Testis (tissue), 2 donors: ENCODE measurements at regions not wholly inside any gene's neighbourhood (a gene's known extent, or its start where the extent isn't known, plus 50 kb on each side); places are given as distances from the start of the nearest gene placed in this dataset.
"Not testable (repeated sequence)": the region's sequence is repeated elsewhere in the genome, so short reads cannot be mapped to it uniquely, and the experiment has no call there.

Source experiments
- DNase-seq: peaks from one replicate; pipeline ENCODE4 v3.0.0-alpha.2; 2019
- H3K27ac ChIP-seq, 2 donors: fragments of 200-600 bp; sonication (generic); one replicate each; pipeline ENCODE4 v1.5.1; 2019
- H3K27me3 ChIP-seq: fragments of 200-600 bp; sonication (generic); one replicate; pipeline ENCODE4 v1.5.1; 2019
- H3K36me3 ChIP-seq: fragments of 200-600 bp; sonication (generic); one replicate; pipeline ENCODE4 v1.5.1; 2017; ENCODE audit warnings: low read depth; ENCODE audit errors: missing control alignments
- H3K4me1 ChIP-seq: fragments of 200-600 bp; sonication (generic); one replicate; pipeline ENCODE4 v1.5.1; 2019
- H3K4me3 ChIP-seq, 2 donors: fragments of 200-600 bp; sonication (generic); one replicate each; pipeline ENCODE4 v1.5.1; 2017 to 2019
- H3K9me3 ChIP-seq: fragments of 200-600 bp; sonication (generic); one replicate; pipeline ENCODE4 v1.5.1; 2017
- CTCF ChIP-seq, 3 experiments: fragments of 450-650 bp in 2 of 3; fragments of 200-600 bp in 1 of 3; sonication (generic) in 1 of 3; IDR thresholded peaks; one replicate each; pipeline ENCODE4 v1.5.1; 2016 to 2019; ENCODE audit warnings: antibody characterized with exemption in 3 of 3, mild to moderate bottlenecking in 2 of 3, moderate library complexity in 1 of 3
- POLR2A ChIP-seq: fragments of 450-650 bp; IDR thresholded peaks from one replicate; pipeline ENCODE4 v1.6.1; 2017; ENCODE audit warnings: antibody characterized with exemption, mild to moderate bottlenecking, moderate library complexity
- WGBS, 2 donors: methylation state at CpG; one replicate each; pipeline ENCODE4 v1.1.5; 2018; 5-methylcytosine and 5-hydroxymethylcytosine counted together
- intact Hi-C: fragments of 100-400 bp; cut with DNase I; formaldehyde crosslinking; loops from one replicate; pipeline ENCODE4 v1.15.1; 2023; ENCODE audit warnings: low total_unique reads

- H3K4me1 ChIP-seq, result no peaks in the 10 kb centered on the region
- TF ChIP-seq CTCF (IDR thresholded peaks at IDR 0.05) (no peak), POLR2A (no peak)
- intact Hi-C loops, result no loop called here
- H3K9me3 ChIP-seq, result no peaks in the 10 kb centered on the region
- no peak overlapping the region for H3K27ac ChIP-seq
- 80 to 93% methylated on average over 3 of the region's 3 CpGs for WGBS, 2 donors
- H3K36me3 ChIP-seq, result no peaks in the 10 kb centered on the region
- no peaks in the 10 kb centered on the region for H3K27me3 ChIP-seq
- H3K4me3 ChIP-seq, result no peak overlapping the region
- DNase-seq, result no peak
Measured at GRCh38 chr2:113357071-113357470, 78.3 kb upstream of the PAX8 start.

GRCh38 chr2:113356284-113356683, 77.6 kb upstream of the PAX8 start:
- H3K4me3 ChIP-seq, DNase-seq, H3K9me3 ChIP-seq, H3K36me3 ChIP-seq, H3K27ac ChIP-seq, H3K27me3 ChIP-seq, intact Hi-C loops, H3K4me1 ChIP-seq: not testable (repeated sequence)
- WGBS, 2 donors, result 89 to 98% methylated on average over 5 of the region's 5 CpGs

DNA sequence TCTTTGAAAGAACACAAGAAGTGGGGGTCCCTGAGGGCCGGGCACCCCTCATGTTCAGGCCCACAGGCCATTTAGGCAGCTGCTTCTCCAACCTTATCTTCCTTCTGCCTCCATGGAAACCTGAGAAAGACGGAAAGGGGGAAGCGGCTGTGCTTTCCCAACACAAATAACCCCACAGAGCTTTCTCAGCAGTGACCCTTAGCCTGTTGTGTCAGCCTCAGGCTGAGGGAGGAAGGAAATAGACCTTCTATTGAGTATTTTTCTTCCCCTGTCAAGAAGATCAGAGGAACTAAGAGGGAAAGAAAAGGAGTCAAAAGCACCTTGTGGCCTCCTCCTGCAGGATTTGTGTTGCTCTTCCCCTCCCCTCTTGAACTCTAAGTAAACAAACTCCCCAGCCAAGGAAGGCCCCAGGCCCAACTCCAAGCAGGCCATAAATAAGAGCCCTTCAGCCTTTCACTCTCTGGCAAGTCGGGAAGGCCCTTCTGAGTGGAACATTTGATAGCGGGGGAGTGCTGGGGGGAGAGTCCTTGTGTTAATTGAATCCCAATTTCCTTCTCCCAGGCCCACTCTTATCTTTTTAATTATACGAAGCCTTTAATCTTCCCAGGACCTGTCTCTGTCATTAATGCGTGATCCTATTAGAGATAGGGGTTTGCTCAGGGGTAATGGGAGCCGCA, 76.8 kb upstream of the PAX8 start:
- intact Hi-C loops, H3K9me3 ChIP-seq, H3K36me3 ChIP-seq, DNase-seq, H3K4me1 ChIP-seq, H3K4me3 ChIP-seq, H3K27ac ChIP-seq, H3K27me3 ChIP-seq: not testable (repeated sequence)
- 78 to 81% methylated on average over 8 of the region's 8 CpGs for WGBS, 2 donors

DNA sequence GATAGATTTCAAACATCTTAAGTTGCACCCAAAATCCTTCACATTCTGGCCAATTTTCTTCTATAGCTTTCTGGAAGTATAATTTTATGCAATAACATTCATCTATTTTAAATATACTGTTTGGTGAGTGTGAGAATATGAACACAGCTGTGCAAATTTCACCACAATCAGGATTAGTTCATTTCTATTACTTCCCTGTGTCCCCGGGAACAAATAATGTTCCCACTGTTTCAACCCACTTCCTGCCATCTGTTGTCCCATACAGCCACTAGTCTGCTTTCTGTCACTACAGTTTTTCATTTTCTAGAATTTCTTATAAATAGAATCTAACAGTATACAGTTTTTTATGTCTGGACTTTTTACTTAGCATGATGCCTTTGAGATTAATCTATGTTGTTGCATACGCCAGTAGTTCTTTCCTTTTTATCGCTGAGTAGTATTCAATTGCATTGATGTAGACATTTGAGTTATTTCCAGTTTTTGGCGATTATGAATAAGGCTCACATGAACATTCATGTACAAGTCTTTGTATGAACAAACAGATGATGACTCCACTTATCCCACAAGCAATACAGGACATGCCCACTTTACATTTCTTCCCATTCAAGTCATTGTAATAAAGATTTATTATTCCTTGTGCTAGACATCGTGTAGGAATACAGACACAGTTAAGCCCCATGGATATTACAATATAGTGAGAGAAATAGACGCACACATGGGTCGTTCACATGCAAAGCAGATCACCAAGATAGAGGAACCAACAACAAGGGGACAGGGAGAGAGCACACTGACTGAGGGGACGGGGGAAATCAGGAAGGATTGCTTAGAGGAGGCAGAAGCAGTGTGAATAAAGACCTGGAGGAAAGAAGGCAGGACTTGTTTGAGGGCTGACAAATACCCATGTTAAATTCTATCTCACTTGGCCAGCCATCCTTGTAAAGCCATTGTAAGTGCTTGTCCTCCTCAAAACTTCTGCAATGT, 72.9 kb upstream of the PAX8 start:
- TF ChIP-seq POLR2A (no peak), CTCF (IDR thresholded peaks at IDR 0.05) (no peak)
- 75 to 85% methylated on average over 8 of the region's 8 CpGs for WGBS, 2 donors
- DNase-seq, result no peak
- no peaks in the 10 kb centered on the region for H3K36me3 ChIP-seq
- intact Hi-C loops, result no loop called here
- no peaks in the 10 kb centered on the region for H3K4me1 ChIP-seq
- H3K9me3 ChIP-seq, result no peaks in the 10 kb centered on the region
- H3K4me3 ChIP-seq, result no peak overlapping the region
- H3K27ac ChIP-seq, result no peak overlapping the region
- H3K27me3 ChIP-seq, result no peaks in the 10 kb centered on the region

DNA sequence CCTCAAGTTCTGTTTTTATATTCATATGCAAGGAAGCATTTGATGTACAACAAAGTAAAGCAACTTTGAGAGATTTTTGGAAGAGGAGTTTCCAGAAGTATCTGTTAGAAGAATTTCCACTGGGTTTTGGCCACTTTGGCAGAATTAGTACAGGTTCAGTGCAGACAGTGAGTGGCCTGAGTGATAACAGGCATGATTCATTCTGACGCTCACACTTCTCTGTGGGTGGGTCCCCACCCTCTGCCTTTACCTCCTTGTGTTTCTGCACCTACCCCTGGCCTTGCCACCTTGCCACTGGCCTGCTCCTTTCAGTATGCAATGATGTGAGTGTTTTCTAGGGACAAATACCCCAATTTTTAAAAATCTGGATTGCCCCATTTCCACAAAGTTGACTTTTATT, 65.1 kb upstream of the PAX8 start:
- H3K9me3 ChIP-seq, H3K4me1 ChIP-seq, H3K27ac ChIP-seq, H3K27me3 ChIP-seq, H3K36me3 ChIP-seq, DNase-seq, H3K4me3 ChIP-seq, intact Hi-C loops: not testable (repeated sequence)
- 90 to 91% methylated on average over 1 of the region's 1 CpG for WGBS, 2 donors

DNA sequence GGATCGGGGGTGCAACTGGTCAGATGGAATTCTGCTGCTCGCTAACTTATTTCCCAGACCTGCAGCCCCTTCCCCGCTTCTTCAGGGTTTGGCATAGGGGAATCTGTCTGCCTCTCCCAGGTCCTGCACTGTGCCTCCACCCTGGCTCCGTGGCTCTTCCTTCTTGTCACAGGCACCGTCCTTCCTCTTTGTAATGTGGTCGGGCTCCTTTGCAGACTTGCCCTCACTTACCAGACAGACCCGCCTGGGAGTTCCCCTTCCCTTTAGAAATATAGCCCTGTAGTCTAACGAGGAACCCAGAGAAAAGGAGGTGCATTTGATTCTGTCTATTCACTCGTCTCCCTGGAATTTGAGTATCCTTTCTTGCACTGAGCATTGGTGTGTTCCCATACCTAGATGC, 63.9 kb upstream of the PAX8 start:
- TF ChIP-seq POLR2A (no peak), CTCF (IDR thresholded peaks at IDR 0.05) (no peak)
- H3K9me3 ChIP-seq, result no peaks in the 10 kb centered on the region
- no peak overlapping the region for H3K4me3 ChIP-seq
- H3K27me3 ChIP-seq, result no peaks in the 10 kb centered on the region
- H3K36me3 ChIP-seq, result no peaks in the 10 kb centered on the region
- 67 to 78% methylated on average over 9 of the region's 9 CpGs for WGBS, 2 donors
- H3K4me1 ChIP-seq, result no peaks in the 10 kb centered on the region
- H3K27ac ChIP-seq, result no peak overlapping the region
- peak; percentile 21 for DNase-seq
- intact Hi-C loops, result no loop called here

DNA sequence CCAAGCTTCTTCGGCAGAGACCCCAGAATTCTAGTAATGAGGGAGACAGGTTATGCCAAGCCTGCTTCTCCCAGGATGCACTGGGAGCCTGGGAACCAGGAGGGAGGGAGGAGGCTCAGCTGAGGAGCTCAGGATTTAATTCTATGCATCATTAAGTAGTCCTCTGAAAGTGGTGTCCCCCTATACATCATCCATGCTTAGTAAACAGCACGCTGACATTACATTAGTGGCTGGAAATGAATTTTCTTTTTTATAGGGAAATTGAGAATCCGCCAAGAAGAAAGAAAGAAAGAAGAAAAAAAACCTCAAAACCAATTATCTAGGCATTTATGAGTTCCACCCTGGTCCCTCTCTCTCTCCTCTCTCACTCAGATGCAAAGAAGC, 63.1 kb upstream of the PAX8 start:
- intact Hi-C loops, DNase-seq: not testable (repeated sequence)

More for the DNA sequence above, 63.1 kb upstream of the PAX8 start:
- not testable (repeated sequence) for H3K36me3 ChIP-seq, H3K4me1 ChIP-seq, H3K9me3 ChIP-seq, H3K27me3 ChIP-seq, H3K4me3 ChIP-seq, H3K27ac ChIP-seq
- WGBS, 2 donors, result 63 to 66% methylated on average over 3 of the region's 3 CpGs
